NCI-H524 treated with DMSO at 0.1 percent for 48 hours (cell line): ENCODE measurements at regions not wholly inside any gene's neighbourhood (a gene's known extent, or its start where the extent isn't known, plus 50 kb on each side); places are given as distances from the start of the nearest gene placed in this dataset.
"Not testable (repeated sequence)": the region's sequence is repeated elsewhere in the genome, so short reads cannot be mapped to it uniquely, and the experiment has no call there.

ENCODE experiments used
- DNase-seq: peaks from one replicate; lab custom pipeline; 2025; lab: John Stamatoyannopoulos, UW

DNA sequence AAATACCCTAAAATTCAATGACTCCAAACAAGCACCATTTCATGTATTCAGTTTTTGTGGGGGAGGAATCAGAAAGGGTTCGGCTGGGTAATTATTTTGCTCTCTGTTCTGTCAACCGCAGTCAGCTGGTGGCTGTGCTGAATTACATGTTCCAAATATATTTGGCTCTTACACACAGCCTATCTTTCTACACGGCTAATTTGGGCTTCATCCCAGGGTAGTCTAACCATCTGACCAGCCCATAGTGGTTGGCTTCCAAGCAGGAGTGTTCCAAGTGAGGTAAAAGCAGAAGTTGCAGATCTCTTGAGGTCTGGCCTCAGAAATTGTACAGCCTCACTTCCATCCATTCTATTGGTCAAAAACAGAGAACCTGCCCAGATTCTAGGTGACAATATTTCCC is 760.8 kb upstream of the SEMA6D start:
- DNase-seq, result no peak

DNA sequence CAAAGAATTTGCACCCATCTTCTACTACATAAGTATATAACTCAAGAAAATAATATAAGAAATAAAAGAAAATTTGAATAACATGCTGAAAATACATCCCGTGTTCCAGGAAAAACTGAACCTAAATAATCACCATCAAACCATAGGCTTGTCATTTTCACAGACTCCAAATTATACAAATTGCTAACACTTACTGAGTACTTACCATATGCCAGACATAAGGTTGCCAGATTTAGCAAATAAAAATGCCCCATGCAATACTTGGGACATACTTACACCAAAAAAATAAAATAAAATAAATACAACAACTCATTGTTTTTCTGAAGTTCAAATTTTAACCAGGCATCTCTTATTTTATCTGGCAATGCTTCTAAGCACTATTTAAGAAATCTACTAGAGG is 760.4 kb upstream of the SEMA6D start:
- no peak for DNase-seq

DNA sequence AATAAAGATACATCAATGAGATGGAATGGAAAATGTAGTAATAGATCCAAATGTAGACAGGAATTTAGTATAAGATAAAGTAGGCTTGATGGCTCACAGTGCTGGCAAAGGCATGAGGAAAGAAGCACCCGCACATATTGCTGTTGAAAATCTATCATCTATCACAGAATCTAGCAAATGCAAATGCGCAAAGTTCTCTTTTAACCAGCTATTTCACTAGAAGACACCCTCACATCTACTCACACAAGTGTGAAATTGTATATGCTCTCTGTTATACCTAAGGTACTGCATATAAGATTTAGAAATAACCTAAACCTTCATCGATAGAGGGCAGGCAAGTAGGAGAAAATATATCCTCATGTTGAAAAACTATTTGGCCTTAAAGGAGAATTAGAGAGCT is 756.7 kb upstream of the SEMA6D start:
- no peak for DNase-seq

DNA sequence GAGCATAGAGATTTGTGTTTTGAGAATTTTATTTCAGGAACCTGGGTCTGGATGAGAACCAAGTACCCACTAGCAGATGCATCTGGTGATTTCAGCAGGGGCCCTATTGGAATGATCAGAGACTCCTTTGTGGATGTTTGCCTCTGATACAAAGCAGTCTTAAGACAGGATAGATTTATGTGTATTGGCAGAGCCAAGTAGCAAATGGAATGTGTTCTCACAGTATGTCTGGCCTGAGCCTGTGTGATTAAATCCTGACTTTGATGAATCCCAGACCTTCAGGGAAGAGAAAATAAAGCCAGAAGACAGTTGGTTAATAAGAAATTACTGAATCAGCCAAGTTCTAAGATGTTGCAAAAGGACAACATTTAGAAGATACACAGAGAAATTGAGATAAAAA is 755.5 kb upstream of the SEMA6D start:
- no peak for DNase-seq

DNA sequence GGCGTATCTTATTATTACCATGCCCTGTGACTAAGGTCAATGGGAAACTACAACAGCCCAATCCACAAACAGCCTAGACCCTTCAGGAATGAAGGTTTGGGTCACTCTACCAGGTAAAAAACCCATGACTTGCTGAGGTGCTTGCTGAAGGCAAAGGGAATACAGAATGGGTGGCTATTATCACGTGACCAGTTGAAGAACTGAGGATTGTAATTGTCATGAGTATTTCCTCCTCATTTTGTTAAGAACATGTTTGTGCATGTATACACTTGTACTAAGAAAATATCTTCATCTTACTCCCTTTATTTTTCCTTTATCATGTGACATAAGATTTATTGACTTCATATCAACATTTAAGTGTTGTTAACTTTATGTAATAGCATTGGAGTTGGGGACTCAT is 729.2 kb upstream of the SEMA6D start:
- not testable (repeated sequence) for DNase-seq

DNA sequence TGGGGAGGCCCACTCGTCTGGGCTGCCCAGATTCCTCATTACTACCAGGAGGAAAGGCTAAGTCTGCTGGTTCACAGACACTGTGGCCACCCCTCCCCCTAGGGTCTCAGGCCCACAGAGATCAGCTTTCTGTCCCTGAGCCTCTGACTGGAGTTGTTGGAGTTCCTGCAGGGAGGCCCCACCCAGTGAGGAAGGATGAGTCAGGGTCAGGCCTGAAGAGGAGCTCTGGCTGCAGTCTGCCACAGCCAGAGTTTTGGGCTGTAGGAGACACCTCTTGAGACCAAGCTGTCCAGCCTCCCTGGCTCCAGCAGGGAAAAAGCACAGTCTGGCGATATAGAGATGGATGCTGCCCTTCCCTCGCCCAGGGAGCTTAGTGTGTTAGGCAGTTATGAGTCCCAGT is 720.9 kb upstream of the SEMA6D start:
- DNase-seq, result no peak

DNA sequence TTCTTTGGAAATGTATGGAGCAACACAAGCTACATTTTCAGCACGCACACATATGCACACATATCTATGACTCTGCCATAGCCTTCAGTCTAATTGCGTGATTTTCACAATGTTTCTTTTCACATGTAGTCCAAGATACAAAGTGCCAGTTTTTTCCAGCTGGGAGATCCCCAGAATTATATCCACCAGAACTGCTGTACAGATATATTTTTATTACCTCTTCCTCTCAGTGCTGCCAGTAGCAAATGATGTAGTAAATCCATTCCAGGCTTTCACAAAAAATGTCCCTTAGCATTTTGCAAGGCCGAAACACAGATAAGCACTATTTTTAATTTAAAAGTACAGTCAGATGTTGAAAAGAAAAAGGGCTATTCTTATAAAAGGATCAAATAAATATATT is 719.8 kb upstream of the SEMA6D start:
- no peak for DNase-seq

DNA sequence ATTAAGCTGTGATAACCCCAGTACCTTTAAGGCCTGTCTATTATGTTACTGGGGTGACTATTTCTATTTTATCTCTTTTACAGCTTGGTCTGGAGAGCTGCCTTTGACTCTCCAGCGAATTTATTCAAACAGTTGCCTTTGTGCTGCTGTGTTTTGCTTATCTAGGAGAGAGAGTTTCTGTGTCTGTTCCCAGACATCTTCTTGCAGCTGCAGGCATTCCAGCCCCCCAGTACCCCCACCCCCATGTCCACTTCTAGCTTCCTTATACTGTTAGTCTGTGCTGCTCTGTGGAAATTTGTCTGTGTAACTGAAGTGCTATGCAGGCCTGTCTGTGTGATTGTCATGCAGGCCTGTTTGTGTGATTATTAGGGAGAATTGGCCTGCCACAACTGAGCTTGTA is 713.7 kb upstream of the SEMA6D start:
- no peak for DNase-seq

DNA sequence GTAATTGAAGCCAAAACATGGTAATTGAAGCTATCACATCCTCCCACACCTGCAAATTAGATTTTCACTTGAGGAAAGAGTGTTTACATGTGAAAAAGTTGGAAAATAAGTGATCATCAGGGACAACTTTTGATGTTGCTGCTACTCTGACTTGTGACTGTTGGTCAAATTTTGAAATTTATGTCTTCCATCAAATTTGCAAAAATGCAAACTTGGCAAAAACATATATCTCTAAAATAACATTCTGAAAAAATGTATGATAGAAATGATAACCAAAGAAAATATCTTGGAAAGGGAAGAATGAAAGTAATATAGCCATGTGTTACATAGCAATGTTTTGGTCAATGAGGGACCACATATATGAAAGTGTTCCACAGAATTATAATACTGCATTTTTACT is 703.9 kb upstream of the SEMA6D start:
- no peak for DNase-seq

DNA sequence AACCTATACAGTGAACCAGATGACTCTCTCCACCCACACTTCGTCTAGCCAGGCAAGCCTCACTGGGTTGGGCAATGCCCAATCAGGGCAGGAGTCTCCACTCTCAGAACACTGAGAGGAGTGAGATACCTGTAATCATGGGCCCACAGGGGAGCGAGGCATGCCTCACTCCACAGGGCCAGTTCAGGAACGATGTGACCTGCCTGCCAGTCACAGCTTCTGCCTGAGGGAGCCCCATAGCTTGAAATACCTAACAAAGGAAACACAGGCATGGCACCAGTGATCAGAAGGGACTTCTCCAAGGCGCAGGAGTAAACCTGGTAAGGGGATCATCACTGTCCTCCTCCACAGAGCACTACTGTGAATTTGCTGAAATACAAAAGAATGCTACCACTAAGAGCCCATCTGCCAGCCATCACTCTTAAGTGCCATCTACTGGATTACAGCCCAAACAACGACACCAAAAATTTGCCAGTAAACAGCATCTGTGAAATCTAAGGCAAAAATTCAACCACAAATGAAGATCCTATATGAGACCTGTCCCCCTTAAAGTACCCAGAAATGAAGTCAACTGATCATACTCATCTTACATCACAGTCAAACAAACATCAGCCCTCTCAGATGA is 689.9 kb upstream of the SEMA6D start:
- peak; percentile 57 for DNase-seq

DNA sequence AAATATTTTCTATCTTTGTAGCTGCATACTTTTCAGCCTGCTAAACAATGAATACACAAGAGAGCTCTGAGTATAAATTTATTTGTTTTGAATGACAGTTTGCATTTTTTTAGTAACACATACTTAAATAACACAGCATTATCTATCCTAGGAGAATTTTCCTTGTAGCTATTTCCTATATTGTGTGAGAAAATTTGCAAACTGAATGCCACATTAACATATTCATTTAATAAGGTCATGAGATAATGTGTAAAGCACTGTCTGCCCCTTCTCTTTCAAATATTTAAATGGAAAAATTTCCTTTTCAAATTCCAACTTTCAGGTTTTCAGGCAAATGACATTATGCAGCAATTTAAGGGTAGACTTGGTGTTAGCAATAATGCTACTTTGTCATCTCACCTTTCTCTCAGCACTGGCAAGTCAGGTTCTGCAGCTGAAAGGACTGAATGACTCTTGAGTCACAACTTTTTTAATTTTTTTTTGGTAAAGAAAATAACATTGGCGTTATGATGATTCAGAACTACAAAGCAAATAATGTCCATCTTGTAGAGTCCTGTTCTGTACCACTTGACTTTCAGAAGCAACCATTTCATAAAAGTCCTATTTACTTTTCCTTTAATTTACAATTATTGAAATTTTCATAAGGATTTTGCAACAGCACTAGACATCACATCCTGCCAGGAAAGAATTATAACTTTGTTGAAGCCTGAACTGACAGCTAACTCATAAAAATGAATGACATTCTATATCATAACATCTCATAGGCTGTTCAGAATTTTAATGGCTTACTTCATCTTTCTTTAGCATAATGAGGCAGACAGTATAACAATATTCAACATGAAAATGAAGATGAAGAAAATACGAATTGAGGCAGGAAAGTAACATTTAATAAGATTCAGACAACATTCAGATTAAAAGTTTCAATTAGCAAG is 681.6 kb upstream of the SEMA6D start:
- DNase-seq, result no peak

DNA sequence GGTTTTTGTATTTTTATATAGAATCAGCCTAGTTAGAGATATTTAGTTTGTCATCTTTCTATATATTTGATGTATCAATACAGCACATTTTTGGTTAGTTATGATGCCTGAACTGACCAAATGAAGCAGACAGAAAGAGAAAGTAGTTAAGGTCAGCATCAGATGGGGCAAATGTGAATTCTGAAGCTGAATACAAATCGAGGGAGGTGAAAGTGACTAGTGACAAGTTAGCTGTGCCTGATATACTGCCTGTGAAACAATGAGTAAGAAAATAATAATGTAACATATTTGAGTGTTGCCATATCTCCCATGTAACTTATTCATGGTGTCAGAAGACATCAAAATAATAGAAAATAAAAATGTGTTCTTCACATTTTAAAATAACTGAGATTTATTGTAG is 680.3 kb upstream of the SEMA6D start:
- DNase-seq, result no peak

DNA sequence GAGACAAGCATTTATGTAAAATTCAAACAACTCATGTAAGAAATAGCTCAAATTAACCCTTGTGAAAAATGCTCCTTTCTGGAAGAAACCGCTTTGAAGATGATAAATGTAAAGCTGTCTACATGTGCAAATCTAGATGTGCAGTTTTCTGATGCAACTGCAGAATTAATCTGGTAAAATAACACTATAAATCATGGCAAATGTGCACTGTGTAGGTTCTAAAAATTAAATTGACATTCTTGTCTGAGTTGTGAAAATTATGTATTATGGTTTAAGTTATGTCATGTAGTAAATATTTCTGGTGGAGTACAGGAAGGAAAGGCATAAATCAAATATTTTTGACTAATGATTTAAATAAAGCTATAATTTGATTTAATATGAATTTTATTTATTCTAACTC is 678.1 kb upstream of the SEMA6D start:
- DNase-seq, result no peak

DNA sequence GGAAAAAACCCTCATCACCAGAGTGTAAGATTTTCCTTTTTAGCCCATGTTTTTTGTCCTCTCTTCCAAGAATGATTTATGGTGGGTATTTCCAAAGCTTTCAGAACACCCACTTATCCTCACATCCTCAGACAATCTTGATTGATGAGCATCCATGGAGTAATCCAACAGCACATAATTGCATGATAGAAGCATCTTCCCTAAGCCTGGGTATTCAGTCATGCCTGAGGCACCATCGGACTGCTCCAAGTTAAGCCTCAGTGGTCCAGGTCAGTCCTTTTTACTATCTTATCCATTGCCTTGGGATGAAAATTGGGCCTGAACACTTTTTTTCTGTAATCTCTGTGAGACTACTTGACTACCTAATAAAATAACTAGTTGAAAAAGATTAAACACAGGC is 676.0 kb upstream of the SEMA6D start:
- no peak for DNase-seq

DNA sequence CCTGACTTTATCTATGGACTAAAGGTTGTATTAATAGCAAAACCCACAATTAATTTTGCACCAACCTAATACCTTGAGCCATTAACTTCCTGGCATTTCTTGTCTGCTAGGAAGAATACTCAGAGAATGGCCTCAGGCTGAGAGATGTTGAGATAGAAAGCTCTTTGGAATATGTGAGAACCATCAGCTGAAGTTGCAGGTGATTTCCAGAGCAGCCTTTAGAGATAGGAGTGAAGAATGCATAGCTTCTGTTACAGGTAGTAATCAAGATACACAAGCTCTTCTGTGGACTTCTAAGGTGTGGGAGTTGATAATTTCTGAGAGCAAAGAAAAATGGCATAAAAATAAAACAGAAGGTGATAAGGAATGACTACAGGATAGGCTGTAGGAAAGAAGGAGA is 669.3 kb upstream of the SEMA6D start:
- DNase-seq, result not testable (repeated sequence)

DNA sequence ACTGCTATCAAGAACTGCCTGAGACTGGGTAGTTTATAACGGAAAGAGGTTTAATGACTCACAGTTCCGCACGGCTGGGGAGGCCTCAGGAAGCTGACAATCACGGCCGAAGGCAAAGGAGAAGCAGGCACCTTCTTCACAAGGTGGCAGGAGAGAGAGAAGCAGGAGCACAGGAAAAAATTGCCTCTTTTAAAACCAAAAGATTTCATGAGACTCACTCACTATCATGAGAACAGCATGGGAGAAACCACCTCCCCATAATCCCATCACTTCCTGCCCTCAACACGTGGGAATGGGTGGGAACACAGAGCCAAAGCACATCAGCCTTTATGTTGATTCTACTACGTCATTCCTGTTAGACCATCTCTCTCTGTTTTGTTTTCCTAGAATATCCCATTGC is 650.9 kb upstream of the SEMA6D start:
- no peak for DNase-seq

DNA sequence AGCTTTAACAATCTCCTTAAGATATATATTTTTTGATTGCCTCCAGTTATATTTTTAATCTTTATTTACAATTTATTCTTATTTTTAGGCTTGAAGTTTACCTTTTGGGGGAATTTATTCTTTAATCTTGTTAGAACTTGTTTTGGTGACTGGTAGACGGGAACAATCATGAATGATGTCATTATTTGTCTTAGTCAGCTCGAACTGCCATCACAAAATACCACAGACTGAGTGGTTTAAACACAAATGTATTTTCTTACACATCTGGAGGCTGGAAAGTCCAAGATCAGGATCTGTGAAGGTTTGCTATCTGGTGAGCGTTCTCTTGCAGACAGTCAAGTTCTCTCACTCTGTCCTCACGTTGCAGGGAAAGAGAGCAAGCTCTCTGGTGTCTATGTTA is 639.5 kb upstream of the SEMA6D start:
- not testable (repeated sequence) for DNase-seq

DNA sequence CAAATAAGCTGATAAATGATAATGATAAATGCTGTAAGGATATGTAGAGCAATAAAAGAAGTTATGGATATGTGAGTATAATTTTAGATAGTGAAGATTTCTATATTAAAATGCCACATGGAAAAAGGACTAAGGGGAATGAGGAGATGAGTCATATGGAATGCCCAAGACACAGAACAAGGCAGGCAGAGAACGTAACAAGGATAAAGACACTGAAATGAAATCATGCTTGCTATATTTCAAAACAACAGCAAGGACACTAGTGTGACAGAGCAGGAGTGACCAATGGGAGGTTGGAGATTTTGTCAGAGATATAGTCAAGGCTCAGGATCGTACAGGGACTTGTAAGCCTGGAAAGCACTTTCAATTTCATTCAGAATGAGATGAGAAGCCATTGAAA is 621.5 kb upstream of the SEMA6D start:
- no peak for DNase-seq

DNA sequence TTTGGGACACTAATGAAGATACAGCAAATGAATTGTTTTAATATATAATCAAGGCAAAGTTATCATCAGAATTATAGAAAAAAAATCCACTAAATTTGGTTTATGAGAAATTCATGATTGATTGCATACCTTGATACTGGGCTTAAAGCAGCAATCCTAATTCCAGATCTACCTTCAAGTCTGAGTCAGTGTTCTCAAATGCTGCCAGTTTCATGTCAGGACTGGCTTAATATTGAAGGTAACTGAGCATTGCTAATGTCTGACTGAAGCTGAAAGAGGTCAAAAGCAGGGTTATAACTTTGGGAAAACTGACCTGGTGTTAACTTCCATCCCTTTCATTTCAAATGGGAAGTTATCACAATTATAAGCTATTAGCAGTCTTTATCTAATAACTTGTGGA is 618.8 kb upstream of the SEMA6D start:
- not testable (repeated sequence) for DNase-seq

DNA sequence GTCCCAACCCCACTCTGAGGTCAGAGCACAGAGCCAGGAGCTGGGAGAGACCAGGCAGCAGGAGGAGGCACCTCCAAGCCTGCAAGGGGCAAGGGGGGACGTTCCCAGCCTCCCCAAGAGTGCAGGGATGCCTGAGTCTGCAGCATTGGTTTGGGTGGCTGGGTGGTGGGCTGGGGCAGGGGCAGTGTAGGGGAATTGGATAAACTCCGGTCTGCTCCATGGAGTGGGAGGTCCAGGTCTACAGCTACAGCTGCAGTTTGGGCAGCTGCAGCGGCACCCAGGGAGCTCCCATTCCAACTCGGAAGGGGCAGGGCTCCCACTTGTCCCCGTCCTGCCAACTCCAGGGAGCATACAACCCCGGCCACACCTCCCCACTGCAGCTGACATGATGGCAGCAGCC is 617.5 kb upstream of the SEMA6D start:
- DNase-seq, result not testable (repeated sequence)

DNA sequence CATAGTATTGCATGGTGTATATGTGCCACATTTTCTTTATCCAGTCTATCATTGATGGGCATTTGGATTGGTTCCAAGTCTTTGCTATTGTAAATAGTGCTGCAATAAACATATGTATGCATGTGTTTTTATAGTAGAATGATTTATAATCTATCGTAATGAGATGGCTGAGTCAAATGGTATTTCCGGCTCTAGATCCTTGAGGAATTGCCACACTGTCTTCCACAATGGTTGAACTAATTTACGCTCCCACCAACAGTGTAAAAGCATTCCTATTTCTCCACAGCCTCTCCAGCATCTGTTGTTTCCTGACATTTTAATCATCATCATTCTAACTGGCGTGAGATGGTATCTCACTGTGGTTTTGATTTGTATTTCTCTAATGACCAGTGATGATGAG is 608.5 kb upstream of the SEMA6D start:
- not testable (repeated sequence) for DNase-seq

DNA sequence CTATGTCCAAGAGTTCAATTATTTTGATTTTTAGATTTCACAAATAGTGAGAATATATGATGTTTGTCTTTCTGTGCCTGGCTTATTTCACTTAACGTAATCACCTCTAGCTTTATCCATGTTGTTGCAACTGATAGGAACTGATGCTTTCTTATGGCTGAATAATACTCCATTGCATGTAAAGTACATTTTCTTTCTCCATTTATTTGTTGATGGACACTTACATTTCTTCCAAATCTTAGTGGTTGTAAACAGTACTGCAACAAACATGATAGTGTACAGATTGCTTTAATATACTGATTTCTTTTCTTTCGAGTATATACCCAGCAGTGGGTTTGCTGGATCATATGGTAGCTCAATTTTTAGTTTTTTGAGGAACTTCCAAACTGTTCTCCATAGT is 600.6 kb upstream of the SEMA6D start:
- DNase-seq, result no peak

DNA sequence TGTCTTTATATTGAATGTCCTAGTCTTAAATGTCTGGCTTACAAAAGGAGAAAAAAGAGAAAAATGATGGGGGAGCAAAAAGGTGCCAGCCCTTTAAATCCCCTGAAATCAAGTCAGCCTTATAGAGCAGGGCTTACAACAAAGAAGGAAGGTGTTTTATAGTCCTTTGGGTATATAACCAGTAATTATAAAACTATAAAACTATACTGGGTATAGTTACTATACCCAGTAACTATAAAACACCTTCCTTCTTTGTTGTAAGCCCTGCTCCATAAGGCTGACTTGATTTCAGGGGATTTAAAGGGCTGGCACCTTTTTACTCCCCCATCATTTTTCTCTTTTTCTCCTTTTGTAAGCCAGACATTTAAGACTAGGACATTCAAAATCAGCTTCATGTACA is 598.0 kb upstream of the SEMA6D start:
- no peak for DNase-seq
